ENCODE measurements at regions not wholly inside any gene's neighbourhood (a gene's known extent, or its start where the extent isn't known, plus 50 kb on each side); places are given as distances from the start of the nearest gene placed in this dataset.
A peak's percentile ranks its signal among the peaks of the same experiment; 100 is the strongest.
"Not testable (repeated sequence)": the region's sequence is repeated elsewhere in the genome, so short reads cannot be mapped to it uniquely, and the experiment has no call there.

- DNase-seq (ENCODE audit: low read depth in 2 of 3, low spot score in 2 of 3) = no peak
These were observed 151.8 kb upstream of the EPB41L4A start for GRCh38 chr5:112570708-112571444.

GRCh38 chr5:112573441-112573840, 154.4 kb upstream of the EPB41L4A start:
- no peak for DNase-seq (ENCODE audit: low read depth in 2 of 3, low spot score in 2 of 3)

DNA sequence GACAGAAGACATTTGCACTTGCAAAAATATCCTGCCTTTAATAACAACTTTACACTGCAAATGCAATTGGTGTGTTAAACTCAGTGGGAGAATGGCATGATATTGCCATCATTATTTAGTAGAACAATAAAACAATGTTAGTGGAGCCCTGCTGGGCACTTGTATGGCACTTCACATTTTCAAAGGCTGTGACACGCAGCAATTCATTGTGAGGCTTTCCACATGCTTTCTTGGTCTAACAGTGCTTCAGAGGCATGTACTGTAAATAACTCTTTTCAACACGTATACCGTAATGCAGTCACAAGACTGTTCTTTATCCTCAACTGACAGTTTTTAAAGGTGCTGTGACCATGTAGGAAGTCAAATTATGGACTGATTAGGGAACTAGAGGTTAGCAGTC, 155.5 kb upstream of the EPB41L4A start:
- peak in 1 of 3 donors; percentile 2 for DNase-seq (ENCODE audit: low read depth in 2 of 3, low spot score in 2 of 3)

DNA sequence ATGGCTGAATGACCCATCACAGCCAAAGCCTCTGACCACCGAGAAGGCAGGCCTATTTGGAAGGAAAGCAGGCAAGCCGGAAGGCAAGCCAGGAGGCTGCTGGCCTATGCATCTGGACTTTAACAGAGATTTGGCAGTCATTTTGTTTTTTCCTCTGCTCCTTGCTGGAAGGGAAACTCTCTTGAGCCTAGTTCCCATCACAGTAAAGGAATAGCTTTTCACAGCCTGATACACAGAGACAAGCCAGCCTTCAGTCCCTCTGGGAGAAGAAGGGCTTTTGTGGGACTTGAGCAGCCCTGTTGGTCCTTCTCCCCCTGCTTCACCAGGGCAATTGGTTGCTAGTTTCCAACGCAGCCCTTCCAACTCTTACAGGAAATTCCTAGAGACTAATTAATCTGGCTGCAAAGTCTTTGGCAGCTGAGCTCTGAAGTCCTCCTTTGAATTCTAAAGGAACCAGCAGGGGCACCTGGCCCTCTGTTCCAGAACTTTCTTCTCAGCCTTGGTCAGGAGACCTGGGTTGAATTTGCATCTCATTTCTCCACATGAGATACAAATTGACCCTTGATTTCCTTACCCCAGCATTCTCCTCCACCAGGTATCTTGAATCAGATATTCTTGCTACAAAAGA, 157.3 kb upstream of the EPB41L4A start:
- no peak for DNase-seq (ENCODE audit: low read depth in 2 of 3, low spot score in 2 of 3)

GRCh38 chr5:112579599-112580170, 158.0 kb upstream of the APC start:
- DNase-seq (ENCODE audit: low read depth in 2 of 3, low spot score in 2 of 3) = no peak

- DNase-seq (ENCODE audit: low read depth in 2 of 3, low spot score in 2 of 3) = no peak
These were observed 155.8 kb upstream of the APC start for GRCh38 chr5:112581811-112582320.

DNA sequence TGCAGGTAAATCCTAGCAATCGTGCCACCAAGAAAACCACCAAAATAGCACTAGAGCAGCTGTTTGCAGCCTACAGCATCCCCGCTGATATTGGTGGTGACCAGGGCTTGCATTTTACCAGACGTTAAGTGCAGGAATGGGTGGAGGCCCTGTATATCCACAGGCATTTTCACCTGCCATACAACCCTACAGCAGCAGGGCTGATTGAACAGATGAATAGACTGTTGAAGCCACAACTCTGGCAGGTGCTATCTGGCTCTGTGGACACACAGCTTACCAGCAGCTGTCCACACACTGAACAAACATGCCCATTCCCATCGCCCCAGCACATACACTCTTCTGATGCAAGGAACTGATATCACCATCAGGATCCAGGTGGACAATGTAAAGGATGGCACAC, 154.5 kb upstream of the APC start:
- DNase-seq (ENCODE audit: low read depth in 2 of 3, low spot score in 2 of 3) = no peak

- DNase-seq (ENCODE audit: low read depth in 2 of 3, low spot score in 2 of 3) = no peak
These were observed 152.9 kb upstream of the APC start for GRCh38 chr5:112584781-112585180.

DNA sequence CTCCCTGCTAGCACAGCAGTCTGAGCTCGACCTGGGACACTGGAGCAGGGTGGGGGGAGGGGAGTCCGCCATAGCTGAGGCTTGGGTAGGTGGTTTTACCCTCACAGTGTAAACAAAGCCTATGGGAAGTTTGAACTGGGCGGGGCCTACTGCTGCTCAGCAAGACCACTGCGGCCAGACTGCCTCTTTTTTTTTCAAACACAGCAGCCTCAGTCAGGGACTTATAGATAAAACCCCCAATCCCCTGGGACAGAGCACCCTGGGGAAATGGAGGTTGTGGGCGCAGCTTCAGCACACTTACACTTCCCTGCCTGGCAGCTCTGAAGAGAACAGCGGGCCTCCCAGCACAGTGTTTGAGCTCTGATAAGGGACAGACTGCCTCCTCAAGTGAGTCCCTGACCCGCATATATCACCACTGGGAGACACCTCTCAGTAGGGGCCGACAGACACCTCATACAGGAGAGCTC, 151.1 kb upstream of the APC start:
- no peak for DNase-seq (ENCODE audit: low read depth in 2 of 3, low spot score in 2 of 3)

GRCh38 chr5:112590858-112591257, 146.8 kb upstream of the APC start:
- not testable (repeated sequence) for DNase-seq (ENCODE audit: low read depth in 2 of 3, low spot score in 2 of 3)

- no peak for DNase-seq (ENCODE audit: low read depth in 2 of 3, low spot score in 2 of 3)
These were observed 143.4 kb upstream of the APC start for GRCh38 chr5:112594095-112594850.

- DNase-seq (ENCODE audit: low read depth in 2 of 3, low spot score in 2 of 3) = no peak
These were observed 142.7 kb upstream of the APC start for GRCh38 chr5:112594941-112595340.

- no peak for DNase-seq (ENCODE audit: low read depth in 2 of 3, low spot score in 2 of 3)
These were observed 139.9 kb upstream of the APC start for GRCh38 chr5:112597831-112598230.

DNA sequence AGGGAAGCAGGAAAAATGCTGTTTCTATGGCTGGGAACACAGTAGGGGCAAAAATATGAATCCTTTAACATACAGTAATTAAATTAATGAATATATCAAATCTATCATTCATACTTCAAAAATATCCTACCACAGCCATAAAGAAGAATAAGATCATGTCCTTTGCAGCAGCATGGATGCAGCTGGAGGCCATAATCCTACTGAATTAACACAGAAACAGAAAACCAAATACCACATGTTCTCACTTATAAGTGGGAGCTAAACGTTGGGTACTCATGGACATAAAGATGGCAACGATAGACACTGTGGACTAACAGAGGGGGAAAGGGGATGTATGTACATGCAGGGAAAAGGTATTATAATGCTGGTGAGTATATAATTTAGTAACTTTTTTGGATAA, 137.2 kb upstream of the APC start:
- DNase-seq (ENCODE audit: low read depth in 2 of 3, low spot score in 2 of 3) = not testable (repeated sequence)

DNA sequence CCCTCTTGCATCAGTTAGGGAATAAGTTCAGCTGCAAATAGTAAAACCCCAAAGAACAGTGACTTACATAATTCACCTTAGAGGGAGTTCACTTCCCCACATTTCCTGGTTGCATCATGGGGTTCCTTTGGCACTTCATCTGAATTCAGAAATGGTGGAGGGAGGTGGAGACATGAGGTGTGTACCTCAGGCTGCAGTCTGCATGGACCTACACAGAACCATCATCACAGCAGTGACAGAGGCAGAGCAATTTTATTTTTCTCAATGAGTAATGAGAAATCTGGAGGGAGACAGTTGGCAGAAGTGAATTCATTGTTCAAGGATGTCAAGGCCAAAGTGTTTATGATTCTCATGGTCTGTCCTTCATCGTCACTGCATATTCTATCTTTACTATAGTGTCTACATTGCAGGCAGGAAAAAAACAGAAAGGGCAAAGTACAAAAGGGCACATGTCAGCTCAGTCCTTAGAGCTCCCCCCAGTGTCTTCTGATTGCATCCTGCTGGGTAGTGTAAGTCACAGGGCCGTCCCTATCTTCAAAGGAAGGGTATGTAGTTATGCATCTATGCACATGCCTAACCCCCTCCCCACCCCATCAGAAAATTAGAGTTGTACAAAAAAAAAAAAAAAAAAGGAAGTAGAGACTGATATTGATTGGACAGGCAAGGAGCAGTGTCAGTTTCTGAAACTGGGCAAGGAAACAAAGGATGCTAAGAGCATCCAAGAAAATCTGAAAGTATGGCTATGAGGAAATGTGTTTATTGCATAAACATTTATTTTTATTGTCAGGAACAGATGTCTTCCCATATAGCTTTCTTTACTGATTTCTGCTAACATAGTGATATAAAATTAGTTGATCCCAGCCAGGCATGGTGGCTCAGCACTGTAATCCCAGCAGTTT, 132.7 kb upstream of the APC start:
- peak in 2 of 3 donors; percentile 12 to 28 for DNase-seq (ENCODE audit: low read depth in 2 of 3, low spot score in 2 of 3)

- no peak for DNase-seq (ENCODE audit: low read depth in 2 of 3, low spot score in 2 of 3)
These were observed 128.7 kb upstream of the APC start for GRCh38 chr5:112608975-112609374.

GRCh38 chr5:112612663-112613062, 125.0 kb upstream of the APC start:
- DNase-seq (ENCODE audit: low read depth in 2 of 3, low spot score in 2 of 3) = no peak

- no peak for DNase-seq (ENCODE audit: low read depth in 2 of 3, low spot score in 2 of 3)
These were observed 123.4 kb upstream of the APC start for GRCh38 chr5:112614285-112614684.

DNA sequence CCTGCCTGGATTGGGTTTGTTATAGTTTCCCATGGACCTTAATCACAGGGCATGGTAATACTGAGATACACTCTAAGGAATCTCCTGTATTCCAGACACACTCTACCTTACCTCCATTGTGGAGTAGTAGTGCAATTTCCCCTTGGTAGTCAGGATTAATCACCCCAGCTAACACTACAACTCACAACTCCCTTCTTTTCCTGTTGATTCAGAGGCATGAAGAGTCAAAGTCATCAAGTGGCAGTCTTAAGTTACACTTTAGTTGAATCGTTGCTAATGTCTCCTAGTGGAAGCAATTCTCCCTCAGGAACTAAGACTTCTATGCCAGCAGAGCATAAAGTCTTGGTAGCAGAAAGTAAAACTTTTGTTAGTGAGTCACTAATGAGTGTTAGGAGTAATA, 122.7 kb upstream of the APC start:
- DNase-seq (ENCODE audit: low read depth in 2 of 3, low spot score in 2 of 3) = no peak
